Left ventricle myocardium superior (tissue), 1 donor: ENCODE measurements at regions not wholly inside any gene's neighbourhood (a gene's known extent, or its start where the extent isn't known, plus 50 kb on each side); places are given as distances from the start of the nearest gene placed in this dataset.

Experiments used
- ATAC-seq: fragments of 200-7000 bp; cut with Tn5 transposase; one replicate; pipeline ENCODE4 v1.9.1; 2020; ENCODE audit warnings: mild to moderate bottlenecking, moderate library complexity
- DNase-seq: peaks from one replicate; pipeline ENCODE4 v3.0.0-alpha.2; 2020
- intact Hi-C: fragments of 100-400 bp; cut with micrococcal nuclease; formaldehyde crosslinking; loops from one replicate; pipeline ENCODE4 v1.11.0; 2022
- donor health status: DM: no; HTN: yes; CAD: no; lungs with severe emphysema.

DNA sequence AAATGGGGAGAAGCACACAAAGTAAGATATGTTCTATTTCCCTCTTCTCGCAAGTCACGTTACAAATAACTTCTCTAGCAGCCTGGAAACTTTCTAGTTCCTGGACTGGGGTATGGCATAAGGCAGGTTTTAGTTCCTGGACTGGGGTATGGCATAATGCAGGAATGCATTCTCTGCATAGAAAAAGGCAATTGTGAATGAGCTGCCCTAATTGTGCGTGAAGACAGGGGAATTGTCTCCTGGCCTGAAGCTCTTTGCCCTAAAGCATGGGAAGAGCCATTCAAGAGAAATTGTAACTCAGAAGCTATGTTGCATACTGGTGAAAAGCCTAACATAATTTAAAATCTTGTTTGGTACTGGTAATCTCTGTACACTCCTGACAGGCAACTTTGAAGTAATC lies 54.3 kb upstream of the CBLB start:
- intact Hi-C loops: no loop called here
- DNase-seq: no peak
- no peak for ATAC-seq

DNA sequence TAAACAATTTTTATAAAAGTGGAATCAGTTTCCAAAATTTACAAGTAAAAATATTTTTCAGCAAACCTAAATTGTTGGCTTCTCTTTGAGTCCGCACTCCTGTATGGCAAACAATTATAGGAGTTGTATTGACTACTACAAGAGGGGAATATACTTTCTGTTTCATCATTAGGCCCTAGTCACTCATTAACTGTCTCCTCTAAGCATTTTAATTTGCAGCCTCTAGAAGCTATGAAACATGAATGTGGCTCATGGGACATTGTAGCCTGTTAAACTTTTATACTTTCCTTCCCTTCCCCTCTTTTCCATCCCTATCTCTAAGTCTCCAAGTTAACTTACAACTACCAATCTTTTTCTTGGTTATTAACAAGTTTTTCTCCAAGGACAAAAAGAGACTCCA lies 58.9 kb upstream of the CBLB start:
- intact Hi-C loops: no loop called here
- no peak for DNase-seq
- ATAC-seq: no peak

DNA sequence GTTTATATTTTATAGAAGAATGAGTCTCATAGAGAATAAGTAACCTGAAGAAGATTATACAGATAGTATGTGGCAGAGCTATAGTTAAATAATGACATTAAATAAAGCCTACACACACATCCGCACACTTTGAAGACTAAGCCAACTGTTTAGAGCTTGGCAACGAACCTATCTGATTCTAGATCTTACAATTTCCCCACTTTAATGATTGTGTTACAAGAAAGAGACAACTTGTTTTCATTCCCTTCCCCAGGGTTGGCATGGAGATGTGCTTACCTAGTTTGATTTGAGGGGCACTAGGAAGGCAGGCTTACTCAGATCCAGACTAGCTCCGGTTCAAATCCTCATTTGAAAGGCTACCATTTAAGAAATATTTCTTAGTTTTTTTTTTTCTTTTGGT lies 61.9 kb upstream of the CBLB start:
- ATAC-seq: no peak
- DNase-seq: no peak
- intact Hi-C loops: no loop called here

DNA sequence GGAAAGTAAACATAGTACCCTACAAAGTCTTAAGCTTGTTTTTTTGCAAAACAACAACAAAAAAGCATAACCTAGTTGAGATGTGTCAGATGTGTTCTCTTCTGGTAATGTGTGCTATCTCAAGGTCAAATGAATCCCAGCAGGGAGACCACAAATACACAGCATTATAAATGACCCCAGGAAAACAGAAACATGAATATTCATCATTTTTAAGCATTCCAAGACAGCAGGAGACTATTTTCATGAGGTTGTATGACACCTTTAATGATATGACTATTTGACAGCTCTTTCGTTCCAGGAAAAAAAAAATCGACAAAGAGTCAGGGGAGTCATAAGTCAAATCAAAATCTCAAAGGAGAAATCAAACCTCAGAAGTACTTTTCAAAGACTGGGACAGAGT lies 62.7 kb upstream of the CBLB start:
- DNase-seq: no peak
- no peak for ATAC-seq
- intact Hi-C loops: no loop called here

DNA sequence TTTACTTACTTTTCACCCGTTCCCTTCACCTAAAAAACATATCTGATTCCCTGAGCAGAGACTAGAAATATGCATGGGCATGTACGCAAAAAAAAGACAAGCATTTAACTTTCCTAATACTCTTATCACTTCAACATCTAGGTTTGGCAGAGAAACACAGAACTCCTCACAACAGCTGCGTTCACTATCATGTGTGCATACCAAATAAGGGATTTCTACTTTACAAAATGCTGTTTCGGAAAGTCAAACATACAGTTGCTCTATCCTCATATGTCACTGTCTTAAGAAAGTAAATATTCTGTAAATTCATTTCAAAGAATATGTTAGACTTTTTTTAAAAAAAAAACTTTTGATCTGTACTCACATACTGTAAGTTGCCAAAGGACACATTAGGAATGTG lies 65.1 kb upstream of the CBLB start:
- ATAC-seq (no peak), DNase-seq (no peak)
- intact Hi-C loops: no loop called here

DNA sequence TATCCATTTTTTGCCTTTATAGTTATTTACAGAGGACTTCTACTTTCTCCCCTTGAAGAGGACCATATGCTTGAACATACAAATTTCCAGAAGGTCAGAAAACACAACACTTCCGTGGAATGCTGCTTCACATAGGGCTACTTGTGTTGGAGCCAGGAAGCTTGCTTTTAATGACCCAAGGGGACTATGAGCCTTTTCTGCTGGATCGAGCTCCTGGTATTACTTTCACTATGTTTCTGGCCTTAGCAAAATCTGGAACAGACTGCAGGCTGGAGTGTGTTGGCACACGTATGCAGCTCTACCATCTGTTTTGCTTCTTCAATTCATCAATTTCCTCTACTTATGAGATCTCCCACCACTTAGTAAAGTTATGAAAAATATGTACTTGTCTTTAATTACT lies 69.3 kb upstream of the CBLB start:
- intact Hi-C loops: no loop called here
- ATAC-seq (peak; percentile 93), DNase-seq (no peak)

DNA sequence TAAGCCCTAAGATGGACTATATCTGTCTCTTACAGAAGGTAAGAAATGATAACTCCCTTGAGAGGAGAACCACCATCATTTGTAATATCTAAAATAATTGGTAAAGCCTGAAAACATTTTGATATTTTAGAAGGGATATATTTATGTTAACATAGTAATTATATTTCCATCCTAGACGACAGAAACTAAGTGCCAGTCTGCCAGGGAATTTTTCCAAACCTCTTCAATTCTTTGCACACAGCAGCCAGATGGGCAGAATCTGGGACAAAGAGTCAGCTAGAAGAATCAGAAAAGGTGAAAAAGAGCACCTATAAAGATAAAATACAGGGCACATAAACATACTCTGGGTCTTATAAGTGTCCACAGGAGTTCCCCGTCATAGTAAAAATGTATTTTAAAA lies 70.0 kb upstream of the CBLB start:
- ATAC-seq: no peak
- no peak for DNase-seq
- intact Hi-C loops: no loop called here

DNA sequence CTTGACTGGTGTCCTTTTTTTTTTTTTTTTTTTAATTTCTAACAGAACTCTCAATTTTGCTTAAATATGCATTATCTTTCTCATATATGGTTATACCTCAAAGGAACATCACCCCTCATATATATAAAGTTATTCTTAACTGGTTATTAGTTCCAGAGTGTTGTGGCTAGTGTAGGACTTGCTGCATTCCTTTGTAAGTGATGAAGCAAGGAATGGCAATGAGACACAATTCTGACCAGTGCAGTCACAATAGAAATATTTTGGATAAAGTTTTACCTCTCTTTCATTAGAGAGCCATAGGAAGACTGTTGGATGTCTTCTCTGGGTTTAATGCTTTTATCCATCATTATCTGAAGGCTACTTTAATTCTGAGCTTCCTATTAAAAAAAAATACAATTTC lies 75.5 kb upstream of the CBLB start:
- DNase-seq: no peak
- no peak for ATAC-seq
- intact Hi-C loops: no loop called here

DNA sequence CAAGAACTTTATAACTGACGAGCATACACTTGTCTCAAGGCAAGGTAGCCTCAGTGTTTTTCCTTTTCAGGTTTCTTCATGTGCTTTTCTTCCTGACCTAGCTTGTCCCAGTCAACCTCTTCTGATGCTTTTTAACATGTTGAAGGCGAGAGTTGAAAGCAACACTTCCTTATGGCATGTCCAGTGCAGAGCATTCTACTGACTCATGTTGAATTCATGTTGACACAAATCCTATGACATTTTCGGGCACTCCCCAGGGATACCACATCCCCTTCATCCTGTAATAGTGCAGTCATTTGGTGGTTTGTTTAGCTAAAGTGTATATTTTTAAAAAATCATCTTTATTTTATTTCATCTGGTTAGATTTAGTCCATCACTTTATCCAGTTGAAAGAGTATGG lies 75.9 kb upstream of the CBLB start:
- intact Hi-C loops: no loop called here
- DNase-seq: no peak
- ATAC-seq: no peak

DNA sequence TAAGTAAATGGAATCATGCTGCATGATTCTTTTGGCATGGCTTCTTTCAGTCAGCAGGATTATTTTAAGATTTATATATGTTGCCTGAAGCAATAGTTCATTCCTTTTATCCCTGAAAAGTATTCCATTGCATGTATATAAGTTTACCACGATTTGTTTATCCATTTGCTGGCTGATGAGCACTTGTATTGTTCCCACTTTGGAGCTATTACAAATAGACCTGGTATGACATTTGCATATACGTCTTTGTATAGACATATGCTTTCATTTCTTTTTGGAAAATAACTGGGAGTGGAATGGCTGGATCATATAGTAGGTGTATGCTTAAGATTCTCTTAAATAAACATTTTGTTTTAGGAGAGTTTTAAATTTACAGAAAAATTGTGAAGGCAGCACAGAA lies 79.3 kb upstream of the CBLB start:
- ATAC-seq: no peak
- no peak for DNase-seq
- intact Hi-C loops: no loop called here

DNA sequence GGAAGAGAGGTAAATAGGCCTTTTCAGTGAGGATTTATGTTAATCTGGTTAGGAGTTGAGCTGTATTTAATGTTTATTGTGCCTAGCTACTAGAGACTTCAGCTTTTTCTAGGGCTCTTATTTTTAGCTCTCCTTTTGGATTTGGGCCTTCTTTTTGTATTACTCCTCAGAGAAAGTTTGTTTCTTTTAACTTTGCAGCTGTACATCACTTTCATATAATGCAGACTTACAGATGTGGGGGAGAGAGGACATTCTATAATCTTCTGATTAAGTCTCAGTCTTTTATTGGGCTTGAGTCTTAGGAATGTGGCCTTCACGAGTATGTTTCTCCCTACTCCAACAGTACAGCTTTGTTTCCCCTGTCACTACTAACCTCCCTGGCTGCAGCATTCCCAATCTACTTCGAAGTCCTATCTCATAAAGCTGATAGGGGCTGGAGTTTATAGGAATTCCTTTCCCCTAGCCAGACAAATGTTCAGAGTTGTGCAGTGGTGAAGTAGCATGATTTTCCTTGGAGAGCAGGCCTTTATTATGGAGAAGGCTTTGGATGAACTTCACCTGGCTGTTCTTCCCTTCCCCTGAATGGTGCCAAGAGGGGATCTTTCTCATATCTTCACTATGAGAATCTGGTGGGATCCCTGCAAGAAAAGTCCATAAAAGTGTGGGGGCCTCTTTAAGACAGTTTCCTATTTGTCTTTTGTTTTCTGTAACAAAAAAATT lies 82.2 kb upstream of the CBLB start:
- no peak for ATAC-seq
- no peak for DNase-seq
- intact Hi-C loops: no loop called here

DNA sequence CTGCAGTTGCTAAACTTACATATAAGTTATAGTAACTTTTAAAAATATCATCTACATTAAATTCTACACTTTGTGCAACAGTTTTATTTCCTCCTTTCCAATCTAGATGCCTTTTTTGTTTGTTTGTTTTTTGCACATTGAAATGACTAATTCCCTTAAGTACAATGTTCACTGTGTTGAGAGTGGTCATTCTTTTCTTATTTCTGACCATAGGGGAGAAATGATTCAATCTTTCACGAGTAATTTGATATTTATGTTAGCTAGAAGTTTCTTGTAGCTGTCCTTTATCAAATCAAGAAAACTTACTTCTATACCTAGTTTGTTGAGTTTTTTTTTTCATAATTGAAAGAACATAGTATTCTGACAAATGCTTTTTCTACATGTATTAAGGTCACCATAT lies 85.0 kb upstream of the CBLB start:
- DNase-seq (no peak), ATAC-seq (no peak)
- intact Hi-C loops: no loop called here

DNA sequence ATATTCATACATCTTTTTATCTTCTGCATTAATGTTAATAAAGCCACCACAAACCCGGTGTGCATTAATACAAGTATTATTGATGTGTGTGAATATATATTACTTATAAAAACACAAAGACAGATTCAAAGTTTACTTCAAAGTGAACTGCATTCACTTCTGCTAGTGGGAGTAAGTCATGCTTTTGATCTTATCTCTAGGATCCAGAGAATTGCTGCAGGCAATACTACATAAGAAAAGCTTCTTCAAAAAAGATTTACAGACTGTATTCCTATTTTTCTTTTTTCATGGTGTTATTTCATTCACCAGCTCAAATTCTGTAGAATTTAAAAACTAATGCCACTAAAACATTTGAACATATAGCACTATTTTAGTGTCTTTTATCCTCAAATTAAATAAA lies 87.5 kb upstream of the CBLB start:
- intact Hi-C loops: no loop called here
- ATAC-seq: no peak
- no peak for DNase-seq

DNA sequence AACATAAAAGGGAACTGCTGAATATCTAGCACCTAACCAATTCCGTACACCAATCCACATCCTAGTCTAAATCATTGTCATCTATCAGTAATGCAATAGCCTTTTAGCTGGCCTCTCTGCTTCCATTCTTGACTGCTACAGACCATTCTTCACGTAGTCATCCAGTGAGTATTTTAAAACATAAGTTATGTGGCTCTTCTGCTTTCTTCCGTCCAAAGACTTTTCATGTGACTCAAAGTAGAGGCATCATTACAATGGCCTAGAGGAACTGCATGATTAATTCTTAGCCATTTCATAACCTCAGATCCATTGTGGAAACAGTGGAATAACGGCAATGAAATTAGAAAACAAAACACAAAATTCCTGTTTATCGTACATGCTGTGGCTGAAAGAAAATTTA lies 88.9 kb upstream of the CBLB start:
- DNase-seq: no peak
- no peak for ATAC-seq
- intact Hi-C loops: no loop called here

DNA sequence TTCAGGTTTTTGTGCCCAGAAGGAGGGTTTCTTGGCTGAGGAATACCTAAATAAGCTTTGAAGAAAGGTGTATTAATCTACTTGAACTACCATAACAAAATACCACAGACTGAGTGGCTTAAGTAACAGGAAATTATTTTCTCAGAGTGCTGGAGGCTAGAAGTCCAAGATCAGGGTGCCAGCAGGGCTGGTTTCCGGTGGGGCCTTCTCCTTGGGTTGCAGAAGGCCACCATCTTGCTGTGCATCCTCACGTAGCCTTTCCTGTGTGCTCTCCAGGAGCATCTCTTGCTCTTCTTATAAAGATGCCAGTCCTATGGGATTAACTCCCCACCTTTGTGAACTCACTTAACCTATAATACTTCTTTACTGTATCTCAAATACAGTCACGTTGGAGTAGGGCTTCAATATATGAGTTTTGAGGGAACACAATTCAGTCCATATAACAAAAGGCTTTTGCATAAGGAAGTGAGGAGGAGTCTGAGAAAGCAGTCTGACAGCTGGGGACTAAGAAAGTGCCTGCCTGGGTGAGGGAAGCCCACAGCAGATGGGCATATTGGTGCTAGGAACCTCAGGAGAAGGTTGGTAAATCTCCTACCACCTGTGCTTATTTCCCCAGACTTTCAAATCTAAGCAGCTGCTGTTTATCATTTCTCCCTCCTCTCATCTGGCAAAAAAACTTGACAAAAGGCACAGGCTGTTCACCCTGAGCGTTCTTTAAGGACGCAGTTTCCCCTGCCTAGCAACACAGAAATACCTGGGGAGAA lies 89.6 kb upstream of the CBLB start:
- intact Hi-C loops: no loop called here

DNA sequence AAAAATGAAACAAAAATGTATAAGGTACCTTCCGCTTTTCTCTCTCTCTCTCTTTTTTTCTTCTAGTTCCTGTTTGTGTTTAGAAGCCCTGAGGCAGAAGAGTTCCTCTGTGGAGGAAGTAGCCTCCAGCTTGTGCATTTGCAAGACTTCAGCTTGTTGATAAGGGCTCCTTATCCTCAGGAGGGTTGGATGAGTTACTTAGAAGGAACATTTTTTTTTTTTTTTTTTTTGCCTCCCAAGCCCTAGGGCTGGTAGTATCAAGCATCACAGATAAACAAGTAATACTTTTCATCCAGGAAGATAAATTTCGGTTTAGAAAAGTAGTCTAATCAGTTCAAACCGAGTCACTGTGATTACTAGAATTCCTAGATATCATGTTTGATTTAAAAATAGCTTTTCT lies 91.0 kb upstream of the CBLB start:
- DNase-seq (no peak), ATAC-seq (no peak)
- intact Hi-C loops: no loop called here

More for the DNA sequence above, 89.6 kb upstream of the CBLB start:
- ATAC-seq (no peak), DNase-seq (no peak)

DNA sequence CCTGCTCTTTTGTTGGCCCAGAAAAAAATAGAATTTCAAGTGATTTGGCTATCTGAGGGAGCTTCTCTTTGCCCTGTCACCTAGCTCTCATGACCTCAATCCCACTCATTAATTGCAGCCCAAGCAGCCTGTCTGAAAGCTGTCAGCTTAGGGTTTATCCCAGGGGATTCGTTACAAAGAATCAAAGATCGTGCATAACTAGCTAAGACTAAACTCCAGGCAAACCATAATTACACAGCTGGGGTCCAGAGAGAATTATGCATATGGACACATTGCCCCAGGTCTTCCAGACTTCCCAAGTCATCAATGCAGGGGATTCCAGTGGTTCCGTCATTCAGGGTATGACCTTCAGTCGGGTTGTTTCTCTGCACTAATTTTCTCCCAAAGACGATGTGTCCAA lies 91.6 kb upstream of the CBLB start:
- ATAC-seq: no peak
- intact Hi-C loops: no loop called here
- no peak for DNase-seq

DNA sequence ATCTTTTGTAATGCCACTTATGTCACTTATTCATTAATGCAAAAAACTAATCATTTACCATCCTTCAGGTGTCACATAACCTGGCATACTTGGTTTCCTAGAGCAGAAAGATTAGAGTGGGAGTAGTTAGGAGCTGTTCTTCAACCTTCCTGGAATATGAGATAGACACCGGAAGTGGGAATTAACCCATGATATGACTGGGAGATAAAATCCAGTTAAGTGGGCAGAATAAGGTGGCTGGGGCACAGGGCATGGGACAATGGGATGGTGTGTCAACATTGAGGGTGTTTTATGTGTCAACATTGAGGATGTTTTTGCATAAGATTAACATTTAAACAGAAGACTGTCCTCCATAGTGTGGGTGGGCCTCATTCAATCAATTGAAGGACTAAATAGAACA lies 94.3 kb upstream of the CBLB start:
- intact Hi-C loops: no loop called here
- ATAC-seq: no peak
- no peak for DNase-seq

DNA sequence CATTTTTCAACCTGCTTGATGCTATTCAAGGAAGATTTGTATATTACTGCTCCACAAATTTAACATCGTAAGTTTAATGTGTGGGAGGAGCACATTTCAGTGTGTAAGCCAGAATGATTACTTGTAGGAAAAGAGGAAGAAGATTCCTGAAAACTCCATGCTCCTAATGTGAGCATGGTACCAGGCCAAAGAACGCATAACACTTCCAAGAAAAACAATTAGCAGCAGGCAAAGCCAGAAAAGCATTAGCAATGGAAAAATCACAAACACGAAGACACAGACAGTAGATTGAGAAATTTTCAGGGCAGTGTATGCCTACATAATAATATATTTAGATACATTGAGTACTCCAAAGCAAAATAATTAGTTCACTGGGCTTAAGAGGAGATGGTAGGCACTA lies 96.6 kb upstream of the CBLB start:
- DNase-seq (no peak), ATAC-seq (peak; percentile 55)
- intact Hi-C loops: no loop called here

DNA sequence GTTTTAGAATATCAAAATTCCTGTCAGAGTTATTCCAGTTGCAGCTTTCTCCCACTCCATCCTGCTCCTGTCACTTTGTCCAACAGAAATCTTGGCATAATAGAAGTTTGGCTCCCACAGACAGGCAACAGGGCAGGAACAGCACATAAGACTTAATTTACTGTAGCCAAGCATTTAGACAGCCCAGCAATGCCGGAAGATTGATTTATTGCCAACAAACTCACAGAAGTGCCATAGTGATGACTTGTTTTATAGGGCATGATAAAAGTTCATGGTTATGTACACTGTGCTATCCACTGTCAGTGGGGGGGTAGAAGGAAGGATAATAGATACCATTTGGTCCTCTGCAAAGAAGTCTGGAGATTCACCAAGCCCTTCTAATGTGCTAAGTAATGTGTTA lies 98.3 kb upstream of the CBLB start:
- intact Hi-C loops: no loop called here
- ATAC-seq: peak; percentile 60
- DNase-seq: no peak

DNA sequence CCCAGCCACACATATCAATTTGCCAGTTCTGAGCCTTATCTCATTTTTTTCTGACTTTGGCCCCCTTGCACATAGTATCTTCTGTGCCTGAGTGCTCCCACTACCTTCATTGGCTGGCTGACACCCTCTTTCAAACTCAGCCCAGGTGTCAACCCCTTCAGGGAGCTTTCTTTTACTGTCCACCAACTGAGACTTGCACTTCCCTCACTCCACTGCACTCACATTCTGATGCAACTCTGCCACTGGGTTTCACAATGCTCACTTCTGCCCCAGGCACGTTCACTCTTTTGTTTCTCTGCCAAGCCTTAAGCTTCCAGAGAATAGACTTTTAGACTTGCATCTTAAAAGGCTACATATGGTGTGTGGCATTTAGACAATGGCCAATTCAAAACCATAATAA lies 101.5 kb upstream of the CBLB start:
- no peak for DNase-seq
- intact Hi-C loops: no loop called here
- peak; percentile 25 for ATAC-seq
